ENCODE measurements at regions not wholly inside any gene's neighbourhood (a gene's known extent, or its start where the extent isn't known, plus 50 kb on each side); places are given as distances from the start of the nearest gene placed in this dataset.
A peak's percentile ranks its signal among the peaks of the same experiment; 100 is the strongest.

- H3K4me3 ChIP-seq = no peak overlapping the region
- ATAC-seq = peak; percentile 69
- no peak overlapping the region for H3K27ac ChIP-seq
- DNase-seq = peak in 2 of 4 donors; percentile 63 to 78
- intact Hi-C loops (cut with DNase I) = loop anchor here in 1 of 2 donors (10.0 kb wide), 1 partner anchor 226 kb away; no protein-coding TSS in a partner anchor
- no peaks in the 10 kb centered on the region for H3K36me3 ChIP-seq
- H3K4me1 ChIP-seq = peaks cover 0 to 10% of the 10 kb centered on the region in 2 donors
- no peaks in the 10 kb centered on the region for H3K9me3 ChIP-seq
- no peak for TF ChIP-seq CTCF (IDR thresholded peaks at IDR 0.05)
- H3K27me3 ChIP-seq = peaks cover 0 to 2% of the 10 kb centered on the region in 2 donors
These were observed 67.4 kb upstream of the ZNF618 start for GRCh38 chr9:113808391-113809358.

- no peak for TF ChIP-seq CTCF (IDR thresholded peaks at IDR 0.05)
- no peaks in the 10 kb centered on the region for H3K36me3 ChIP-seq
- intact Hi-C loops (cut with DNase I) = no loop called here
These were observed 58.9 kb upstream of the ZNF618 start for GRCh38 chr9:113817171-113817570.

GRCh38 chr9:113818391-113818790 is 57.7 kb upstream of the ZNF618 start:
- Histone ChIP-seq H3K4me1 (no peaks in the 10 kb centered on the region), H3K27me3 (peaks cover 0 to 4% of the 10 kb centered on the region in 2 donors), H3K36me3 (no peaks in the 10 kb centered on the region), H3K27ac (no peak overlapping the region), H3K4me3 (no peak overlapping the region), H3K9me3 (peaks cover 0 to 2% of the 10 kb centered on the region in 2 donors)
- intact Hi-C loops (cut with DNase I) = no loop called here
- DNase-seq = no peak
- no peak for TF ChIP-seq CTCF (IDR thresholded peaks at IDR 0.05)
- no peak for ATAC-seq

More at GRCh38 chr9:113817171-113817570, 58.9 kb upstream of the ZNF618 start:
- Histone ChIP-seq H3K9me3 (peaks cover 0 to 2% of the 10 kb centered on the region in 2 donors), H3K4me3 (no peak overlapping the region), H3K27me3 (peaks cover 0 to 4% of the 10 kb centered on the region in 2 donors), H3K4me1 (no peaks in the 10 kb centered on the region), H3K27ac (no peak overlapping the region)
- no peak for ATAC-seq
- DNase-seq = no peak

- intact Hi-C loops (cut with DNase I) = no loop called here
- Histone ChIP-seq H3K27ac (no peak overlapping the region), H3K9me3 (peaks cover 0 to 15% of the 10 kb centered on the region in 2 donors), H3K36me3 (no peaks in the 10 kb centered on the region), H3K27me3 (no peaks in the 10 kb centered on the region), H3K4me3 (no peak overlapping the region), H3K4me1 (no peaks in the 10 kb centered on the region)
- ATAC-seq = no peak
- TF ChIP-seq CTCF (IDR thresholded peaks at IDR 0.05) = no peak
- no peak for DNase-seq
These were observed 53.8 kb upstream of the ZNF618 start for GRCh38 chr9:113822315-113822714.

- ATAC-seq (no peak), DNase-seq (no peak)
- Histone ChIP-seq H3K4me1 (peaks cover 0 to 3% of the 10 kb centered on the region in 2 donors), H3K36me3 (no peaks in the 10 kb centered on the region), H3K27me3 (no peaks in the 10 kb centered on the region), H3K4me3 (no peak overlapping the region), H3K9me3 (peaks cover 0 to 15% of the 10 kb centered on the region in 2 donors), H3K27ac (no peak overlapping the region)
- TF ChIP-seq CTCF (IDR thresholded peaks at IDR 0.05) = no peak
- intact Hi-C loops (cut with DNase I) = no loop called here
These were observed 52.7 kb upstream of the ZNF618 start for GRCh38 chr9:113823421-113823820.
